Activated gamma-delta T cell treated with Interleukin-2 at 50 U/mL for 16 hours (primary cell): ENCODE measurements at regions not wholly inside any gene's neighbourhood (a gene's known extent, or its start where the extent isn't known, plus 50 kb on each side); places are given as distances from the start of the nearest gene placed in this dataset.
"Not testable (repeated sequence)": the region's sequence is repeated elsewhere in the genome, so short reads cannot be mapped to it uniquely, and the experiment has no call there.

Source experiments
- DNase-seq: peaks from one replicate; pipeline ENCODE4 v3.0.0-alpha.2; 2020

DNA sequence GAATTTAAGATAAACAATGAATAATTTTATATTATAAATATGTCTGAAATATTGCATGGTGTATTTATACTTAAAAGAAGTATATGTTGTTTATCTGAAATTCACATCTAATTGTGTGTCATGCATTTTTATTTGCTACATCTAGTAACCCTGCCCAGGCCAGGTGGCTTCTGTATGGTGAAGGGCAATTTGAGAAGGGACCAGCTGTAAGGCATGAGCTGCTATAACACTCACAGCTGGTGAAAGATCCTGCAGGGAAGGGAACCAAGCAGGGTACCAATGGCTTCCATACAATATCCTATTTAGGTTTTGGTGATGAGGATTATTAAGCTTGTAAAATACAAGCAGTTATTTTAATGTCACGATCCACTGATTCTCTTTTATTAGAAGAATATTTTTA is 921.8 kb upstream of the GJE1 start:
- no peak for DNase-seq

DNA sequence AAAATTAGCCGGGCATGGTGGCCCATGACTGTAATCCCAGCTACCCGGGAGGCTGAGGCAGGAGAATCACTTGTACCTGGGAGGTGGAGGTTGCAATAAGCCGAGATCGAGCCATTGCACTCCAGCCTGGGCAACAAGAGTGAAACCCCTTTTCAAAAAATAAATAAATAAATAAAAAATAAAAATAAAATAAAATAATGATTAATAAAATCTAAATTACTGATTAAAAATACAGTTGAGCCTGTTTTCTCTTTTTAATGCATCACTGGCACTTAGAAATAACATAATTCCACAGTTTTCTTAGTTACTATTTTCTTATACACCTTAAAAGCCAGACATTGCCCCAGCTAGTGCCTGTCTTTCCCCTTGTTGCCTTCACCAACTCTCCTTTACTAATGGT is 922.8 kb upstream of the GJE1 start:
- no peak for DNase-seq

DNA sequence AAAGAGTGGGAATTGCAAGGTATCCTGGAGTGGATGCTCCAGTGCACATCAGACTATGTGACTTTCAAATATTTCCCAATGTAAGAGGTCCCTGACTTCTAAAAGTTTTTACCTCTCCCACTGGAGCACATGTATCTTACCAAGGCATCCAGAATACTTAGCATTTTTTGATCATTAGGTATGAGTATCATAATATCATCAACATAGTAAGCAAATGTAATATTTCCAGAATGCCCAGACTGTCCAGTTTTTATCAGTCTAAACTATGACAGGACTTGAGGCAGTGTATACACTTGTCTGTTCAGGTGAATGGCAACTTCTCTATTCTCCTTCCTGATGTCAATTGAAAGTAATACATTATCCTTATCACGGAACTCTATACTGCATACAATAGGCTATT is 924.6 kb upstream of the GJE1 start:
- no peak for DNase-seq

DNA sequence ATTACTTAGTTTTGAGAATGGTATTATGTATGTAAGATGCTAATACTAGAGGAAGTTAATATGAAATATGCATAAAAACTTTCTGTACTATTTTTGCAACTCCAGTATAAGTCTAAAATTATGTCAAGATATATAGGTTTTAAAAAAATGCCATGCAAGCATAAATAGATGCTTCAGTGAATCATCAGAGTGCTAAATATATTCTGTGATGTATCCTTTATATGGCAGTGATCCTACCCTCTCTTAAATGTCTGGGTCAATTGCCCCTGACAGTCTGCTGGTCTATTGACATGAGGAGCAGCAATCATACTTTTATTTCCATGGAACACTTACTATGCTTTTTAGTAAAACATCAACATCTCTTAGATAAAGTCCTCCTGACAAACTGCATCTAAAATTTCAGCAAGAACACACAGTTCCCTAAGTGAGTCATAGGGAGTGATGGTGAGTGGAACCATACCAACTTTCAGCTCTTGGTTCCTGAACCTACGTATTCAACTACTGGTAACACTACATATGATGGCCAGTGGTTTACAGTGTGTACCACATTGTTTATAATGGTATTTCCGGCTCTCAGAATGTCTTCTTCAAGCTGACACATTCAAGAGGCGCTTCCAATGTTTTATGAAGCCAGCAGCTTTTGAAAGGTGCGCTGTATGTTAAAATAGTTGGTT is 928.7 kb upstream of the GJE1 start:
- no peak for DNase-seq

DNA sequence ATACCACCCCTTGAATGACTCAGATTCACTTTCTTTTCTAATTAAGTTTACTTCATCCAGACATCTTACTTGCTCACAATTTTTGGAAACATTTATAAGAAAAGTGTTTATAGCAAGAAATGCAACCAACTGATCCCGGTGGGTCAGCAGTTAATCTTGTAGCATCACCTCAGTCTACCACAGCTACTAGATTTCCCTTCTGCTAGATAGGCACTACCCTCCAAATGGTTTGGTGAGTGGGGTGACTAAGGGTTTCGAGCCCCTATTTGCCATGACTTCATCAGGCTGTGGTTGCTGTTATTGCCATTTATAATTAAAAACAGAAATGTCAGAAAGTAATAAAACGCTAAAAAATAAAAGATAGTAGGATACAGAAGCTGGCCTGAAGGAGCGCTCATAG is 930.1 kb upstream of the GJE1 start:
- no peak for DNase-seq

DNA sequence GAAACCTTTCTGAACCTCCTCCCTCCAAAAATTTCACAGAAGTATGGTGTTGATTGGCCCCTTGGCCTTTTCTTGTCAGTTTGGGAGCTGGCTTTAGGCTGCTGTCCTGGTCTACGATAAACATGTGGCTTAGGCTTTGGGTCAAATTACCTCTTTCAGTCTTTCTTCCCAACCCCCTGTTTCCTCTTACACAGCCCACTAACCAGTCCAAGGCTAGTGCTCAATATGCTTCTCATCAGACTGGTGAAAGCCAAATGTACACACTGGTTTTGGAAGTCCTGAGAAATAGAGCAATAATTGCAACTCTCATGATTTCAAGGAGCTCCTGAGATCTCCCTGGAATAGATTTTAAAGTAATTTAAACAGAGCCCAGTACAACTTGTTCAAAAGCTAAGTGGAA is 933.7 kb upstream of the GJE1 start:
- no peak for DNase-seq

DNA sequence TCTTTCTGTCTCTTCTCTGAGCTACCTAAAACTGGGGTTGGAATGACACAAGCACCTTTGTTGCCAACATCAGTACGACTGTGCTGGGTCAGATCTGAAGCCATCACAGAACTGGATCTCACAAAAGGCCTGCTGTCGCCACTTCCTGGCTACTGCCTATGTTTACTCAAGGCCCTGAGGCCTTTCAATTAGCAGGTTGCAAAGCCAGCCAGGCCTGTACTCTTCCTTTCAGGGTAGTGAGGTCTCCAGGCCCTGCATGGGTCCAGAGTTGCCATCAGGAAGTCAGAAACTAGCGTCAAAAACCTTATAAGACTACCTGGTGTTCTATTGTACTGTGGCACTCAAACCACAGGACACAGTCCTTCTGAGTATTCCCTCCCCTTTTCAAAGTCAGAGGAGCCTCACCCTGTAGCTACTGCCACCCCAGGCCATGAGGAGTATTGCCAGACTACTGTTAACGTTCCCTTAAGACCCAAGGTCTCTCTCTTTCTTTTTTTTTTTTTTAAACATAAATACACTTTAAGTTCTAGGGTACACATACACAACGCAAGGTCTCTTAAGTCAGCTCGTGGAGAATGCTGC is 937.4 kb upstream of the GJE1 start:
- no peak for DNase-seq

DNA sequence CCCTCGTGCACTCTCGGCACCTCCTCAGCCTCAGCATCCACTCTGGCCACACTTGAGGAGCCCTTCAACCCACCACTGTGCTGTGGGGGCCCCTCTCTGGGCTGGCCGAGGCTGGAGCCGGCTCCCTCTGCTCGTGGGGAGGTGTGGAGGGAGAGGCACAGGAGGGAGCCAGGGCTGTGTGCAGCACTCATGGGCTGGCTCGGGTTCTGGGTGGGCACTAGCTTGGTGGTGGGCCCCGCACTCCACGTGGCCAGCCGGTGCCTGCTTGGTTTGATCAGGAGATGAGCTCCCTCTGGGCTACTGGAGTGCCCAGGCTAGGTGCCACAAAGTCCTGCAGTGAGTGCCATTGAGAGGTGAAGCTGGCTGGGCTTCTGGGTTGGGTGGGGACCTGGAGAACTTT is 949.4 kb upstream of the GJE1 start:
- DNase-seq: no peak

DNA sequence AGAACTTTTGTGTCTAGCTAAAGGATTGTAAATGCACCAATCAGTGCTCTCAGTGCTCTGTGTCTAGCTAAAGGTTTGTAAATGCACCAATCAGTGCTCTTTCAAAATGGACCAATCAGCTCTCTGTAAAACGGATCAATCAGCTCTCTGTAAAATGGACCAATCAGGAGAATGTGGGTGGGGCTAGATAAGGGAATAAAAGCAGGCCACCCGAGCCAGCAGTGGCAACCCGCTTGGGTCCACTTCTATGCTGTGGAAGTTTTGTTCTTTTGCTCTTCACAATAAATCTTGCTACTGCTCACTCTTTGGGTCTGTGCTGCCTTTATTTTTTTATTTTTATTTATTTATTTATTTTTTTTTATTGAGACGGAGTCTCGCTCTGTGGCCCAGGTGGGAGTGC is 957.3 kb upstream of the GJE1 start:
- DNase-seq: not testable (repeated sequence)

DNA sequence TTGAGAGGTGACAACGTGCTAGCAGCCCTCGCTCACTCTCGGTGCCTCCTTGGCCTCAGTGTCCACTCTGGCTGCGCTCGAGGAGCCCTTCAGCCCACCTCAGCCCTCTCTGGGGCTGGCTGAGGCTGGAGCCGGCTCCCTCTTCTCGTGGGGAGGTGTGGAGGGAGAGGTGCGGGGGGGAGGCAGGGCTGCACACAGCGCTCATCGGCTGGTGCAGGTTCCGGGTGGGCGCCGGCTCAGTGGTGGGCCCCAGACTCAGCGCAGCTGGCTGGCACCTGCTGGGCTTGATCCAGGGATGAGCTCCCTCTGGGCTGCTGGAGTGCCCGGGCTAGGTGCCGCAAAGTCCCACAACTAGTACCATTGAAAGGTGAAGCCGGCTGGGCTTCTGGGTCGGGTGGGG is 957.8 kb upstream of the GJE1 start:
- no peak for DNase-seq

DNA sequence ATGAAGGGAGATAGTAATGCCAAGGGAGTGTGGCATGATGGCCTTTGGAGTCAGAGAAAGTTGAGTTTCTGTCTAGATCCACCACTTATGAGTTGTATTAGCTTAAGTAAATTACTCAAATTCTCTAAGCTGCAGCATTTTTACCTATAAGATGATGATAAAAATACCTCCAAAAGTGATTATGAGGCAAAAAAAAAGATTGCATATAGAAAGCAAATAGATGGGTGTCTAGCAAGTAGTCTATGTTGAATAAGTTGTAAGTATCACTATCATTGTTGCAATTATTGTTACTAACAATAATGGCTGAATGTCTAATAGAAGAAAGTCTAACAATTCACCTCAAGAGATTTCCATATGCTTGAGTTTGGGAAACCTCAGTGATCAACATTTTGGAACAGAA is 959.2 kb upstream of the GJE1 start:
- no peak for DNase-seq

DNA sequence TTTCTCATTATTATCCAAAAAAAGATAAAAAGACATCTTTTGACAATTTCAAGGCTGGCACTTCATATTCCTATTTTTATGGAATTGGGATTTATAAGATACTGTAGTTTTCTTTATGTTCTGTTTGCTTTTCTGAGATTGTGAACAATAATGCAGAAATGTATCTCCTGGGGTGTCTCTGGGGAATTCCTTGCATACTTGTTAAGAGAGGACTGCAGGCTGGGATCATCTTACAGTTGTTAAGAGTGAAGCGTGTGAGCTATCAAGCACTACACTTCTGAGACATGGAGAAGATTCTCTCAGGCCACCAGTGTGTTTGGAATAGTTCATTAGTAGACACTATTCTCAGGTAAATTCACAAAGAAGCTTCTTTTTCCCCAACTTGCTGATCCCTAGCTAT is 963.3 kb upstream of the GJE1 start:
- no peak for DNase-seq

DNA sequence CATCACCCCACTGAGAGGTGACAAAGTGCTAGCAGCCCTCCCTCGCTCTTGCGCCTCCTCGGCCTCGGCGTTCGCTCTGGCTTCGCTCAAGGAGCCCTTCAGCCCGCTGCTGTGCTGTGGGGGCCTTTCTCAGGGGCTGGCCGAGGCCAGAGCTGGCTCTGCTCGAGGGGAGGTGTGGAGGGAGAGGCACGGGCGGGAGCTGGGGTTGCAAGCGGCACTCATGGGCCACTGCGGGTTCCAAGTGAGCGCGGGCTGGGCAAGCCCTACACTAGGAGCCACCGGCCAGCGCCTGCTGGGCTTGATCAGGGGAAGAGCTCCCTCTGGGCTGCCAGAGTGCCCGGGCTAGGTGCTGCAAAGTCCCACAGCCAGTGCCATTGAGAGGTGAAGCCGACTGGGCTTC is 964.8 kb upstream of the GJE1 start:
- no peak for DNase-seq

DNA sequence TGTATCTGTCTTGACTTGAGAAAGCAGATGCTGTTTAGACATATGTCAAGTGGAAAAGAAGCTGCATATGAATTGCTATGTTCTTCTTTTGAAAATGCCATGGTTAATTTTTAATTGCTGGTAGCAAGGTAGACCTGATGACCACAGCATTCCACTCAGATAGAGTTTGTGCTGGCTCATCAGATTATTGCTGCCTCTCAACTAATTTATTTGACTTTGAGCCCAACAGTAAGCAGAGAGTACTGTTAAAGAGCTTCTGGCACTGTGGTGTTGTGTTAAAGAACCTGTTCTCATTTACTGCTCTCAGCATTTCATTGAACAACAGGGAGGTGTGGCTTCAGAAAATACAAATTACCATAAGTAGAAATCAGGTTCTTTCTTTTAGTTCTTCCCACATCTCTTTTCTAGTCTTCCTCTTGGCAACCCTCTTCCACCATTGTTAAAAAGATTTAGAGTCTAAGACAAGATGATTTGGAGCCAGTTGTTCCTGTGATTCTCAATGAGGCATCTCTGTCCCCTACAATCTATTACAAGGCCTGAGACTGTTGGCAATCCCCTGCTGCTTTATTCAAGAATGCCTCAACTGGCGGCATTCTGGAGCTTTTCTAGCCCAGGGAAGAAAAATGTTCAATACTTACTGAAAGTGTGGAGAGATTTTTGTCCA is 967.6 kb upstream of the GJE1 start:
- DNase-seq: no peak

DNA sequence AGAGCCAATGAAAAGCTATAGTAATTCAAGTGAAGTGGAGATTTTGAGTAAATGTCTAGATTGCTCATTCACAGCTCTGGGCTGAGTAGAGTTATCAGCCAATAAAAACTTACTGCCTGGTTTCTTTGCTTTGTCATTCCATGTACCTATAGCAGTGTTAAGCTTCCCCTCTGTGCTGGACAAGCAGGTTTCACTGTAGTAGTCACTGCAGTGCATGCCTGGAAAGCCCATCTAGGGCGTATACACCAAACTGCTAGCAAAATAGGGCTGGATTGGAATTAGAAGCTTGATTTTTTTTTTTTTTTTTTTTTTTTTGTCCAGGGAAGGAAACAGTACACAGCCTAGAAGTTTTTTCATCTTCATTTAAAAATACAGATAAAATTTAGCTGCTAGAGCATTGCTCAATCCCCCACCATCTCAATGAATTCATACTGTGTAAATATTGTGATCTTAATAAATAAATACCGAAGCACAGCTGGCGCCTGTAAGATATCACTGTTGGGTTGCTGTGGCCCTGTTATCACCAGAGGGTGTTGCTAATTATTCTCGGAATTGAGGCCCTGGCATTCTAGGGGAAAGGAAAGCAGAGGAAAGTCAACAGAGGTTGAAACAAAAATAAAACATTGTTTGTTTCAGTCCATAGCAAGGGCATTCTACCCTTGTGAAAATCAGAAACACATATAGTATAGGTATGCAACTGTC is 968.5 kb upstream of the GJE1 start:
- no peak for DNase-seq

DNA sequence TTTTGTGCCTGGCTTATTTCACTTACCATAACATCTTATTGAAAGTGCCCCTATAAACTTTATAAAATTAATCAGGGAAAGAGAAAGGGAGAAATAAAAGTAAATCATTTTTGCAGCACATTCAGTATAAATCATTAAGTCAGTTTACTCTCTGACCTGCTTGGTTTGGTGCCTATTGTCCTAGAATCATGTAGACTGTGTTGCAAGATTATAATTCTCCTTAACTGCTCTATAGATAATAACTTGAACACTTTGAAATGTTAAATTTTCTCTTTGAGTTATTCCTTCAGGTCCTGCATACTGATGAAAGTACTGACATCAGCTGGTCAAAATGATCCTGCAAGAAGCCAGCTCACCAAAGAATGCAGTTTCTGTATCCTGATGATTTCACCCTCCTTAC is 969.6 kb upstream of the GJE1 start:
- no peak for DNase-seq

DNA sequence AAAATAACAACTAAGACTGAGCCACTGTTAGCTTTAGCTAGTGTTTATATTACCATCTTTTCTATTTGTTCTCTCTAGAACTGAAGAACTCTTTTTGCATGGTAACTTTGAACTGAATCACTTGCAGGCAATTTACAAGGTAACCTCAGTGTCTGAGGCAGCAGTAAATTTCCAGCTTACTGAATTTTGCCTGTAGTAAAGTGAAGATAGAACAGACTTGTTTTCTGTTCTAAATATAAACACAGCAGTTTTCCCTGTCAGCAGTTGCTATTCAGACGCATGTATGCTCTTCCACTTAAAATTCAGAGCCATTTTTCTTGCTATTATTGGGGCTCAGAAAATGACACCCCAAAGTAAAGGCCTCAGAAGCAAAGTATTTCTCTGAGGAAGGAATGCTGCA is 974.0 kb upstream of the GJE1 start:
- DNase-seq: no peak

DNA sequence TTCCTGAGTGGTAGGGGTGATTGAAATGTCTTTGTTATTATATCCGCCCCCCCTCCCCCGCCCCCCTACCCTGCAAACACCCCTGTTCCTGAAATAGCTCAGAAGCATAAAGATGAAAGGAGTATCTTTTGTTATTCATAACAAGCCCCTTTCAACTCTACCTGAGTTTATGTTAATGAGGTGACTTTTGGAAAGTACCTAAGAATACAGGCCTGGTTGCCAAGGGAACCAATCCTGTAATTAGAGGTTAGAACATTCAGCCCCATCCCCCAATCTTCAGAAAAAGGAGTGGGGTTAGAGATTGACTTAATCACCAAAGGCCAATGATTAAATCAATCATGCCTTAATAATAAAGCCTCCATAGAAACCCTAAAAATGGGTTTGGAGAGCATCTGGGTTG is 979.2 kb upstream of the GJE1 start:
- no peak for DNase-seq

DNA sequence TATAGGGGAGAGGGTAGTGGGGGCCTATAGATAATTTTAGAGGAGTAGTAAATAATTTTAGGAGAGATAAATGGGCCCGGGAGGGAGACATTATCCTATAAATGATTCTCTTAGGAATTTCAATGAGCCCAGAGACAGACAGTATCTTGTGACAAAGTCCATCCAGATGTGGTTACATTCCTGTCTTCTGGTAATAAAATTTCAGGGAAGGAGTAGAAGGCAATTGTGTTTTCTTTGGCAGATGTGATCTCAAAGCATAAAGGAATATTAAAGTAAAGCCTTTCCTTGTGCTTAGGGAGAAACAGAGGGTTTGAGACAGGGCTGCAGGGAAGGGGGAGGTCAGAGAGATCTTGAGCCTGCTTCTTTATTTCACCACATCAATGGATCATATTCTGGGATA is 979.8 kb upstream of the GJE1 start:
- DNase-seq: no peak

DNA sequence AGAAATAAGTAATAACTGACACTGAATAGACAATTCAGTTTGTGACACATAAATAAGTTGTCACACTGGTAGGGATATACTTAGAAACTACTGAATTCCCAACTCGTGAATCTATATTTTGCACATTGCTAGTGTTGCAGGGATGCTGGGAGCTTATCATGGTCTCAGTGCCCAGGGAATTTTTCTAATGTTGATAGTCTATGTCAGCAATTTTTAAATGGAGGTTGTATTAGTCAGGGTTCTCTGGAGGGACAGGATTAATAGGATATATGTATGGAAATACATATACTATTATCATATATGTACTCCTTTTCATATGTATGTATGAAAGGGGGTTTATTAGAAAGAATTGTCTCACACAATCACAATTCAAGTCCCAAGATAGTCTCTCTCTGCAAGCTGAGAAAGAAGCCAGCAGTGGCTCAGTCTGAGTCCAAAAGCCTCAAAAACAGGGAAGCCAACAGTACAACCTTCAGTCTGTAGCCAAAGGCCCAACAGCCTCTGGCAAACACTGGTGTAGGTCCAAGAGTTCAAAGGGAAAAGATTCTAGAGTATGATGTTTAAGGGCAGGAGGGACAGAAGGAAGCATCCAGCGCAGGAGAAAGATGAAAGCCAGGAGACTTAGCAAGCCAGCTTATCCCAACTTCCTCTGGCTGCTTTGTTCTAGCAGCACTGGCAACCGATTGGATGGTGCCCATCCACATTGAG is 980.9 kb upstream of the GJE1 start:
- no peak for DNase-seq

DNA sequence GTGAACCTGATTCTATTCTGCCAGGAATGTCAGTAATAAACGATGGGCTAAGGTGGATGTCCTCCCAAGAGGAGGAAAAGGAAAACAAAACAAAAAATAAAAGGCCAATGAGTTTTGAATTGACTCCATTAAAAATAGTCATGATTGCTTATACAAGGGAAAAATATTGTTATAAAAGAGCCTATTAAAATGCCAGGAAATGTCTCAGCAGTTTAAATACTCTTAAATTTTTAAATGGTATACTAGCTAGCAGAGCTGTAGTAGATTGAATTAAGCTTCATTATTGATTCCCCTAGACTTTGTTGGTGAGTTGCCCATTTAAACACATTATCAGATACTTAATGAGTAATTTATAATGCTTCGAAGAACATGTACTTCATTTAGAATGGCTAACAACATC is 990.9 kb upstream of the GJE1 start:
- DNase-seq: no peak

DNA sequence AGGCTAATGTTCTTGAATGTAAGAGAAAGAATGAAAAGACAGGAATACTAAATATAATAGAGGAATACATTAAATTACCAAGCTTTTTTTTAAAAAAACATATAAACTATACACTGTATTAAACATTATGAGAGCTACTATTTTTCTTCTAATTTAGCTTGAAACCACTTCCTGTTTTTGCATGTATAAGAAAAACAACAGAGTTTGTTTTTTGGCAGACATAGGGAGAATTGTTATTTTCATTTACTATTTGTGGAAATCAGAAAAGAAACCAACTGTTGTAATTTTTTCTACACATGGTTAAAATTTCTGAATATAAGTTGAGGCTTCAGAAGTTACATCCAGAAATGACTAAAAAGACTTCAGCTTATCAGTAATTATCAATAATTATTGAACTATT is 991.8 kb upstream of the GJE1 start:
- no peak for DNase-seq

DNA sequence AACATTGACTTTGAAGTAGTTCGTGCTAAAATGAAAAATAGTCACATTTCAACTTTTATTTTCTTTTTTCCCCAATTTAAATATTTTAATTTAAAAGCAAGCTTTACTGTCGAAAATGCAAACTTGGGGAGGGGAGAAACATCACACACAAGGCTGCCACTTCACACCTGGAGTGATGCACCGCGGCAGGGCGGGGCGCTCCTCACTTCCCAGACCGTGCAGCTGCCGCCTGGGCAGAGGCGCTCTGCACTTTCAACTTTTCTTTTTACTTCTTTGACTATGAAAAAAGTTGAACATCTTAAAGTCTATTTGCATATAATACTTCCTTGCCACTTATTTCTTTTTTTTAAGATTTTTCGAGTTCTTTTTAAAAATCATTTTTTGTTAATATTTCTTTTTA is 993.3 kb upstream of the GJE1 start:
- DNase-seq: no peak

DNA sequence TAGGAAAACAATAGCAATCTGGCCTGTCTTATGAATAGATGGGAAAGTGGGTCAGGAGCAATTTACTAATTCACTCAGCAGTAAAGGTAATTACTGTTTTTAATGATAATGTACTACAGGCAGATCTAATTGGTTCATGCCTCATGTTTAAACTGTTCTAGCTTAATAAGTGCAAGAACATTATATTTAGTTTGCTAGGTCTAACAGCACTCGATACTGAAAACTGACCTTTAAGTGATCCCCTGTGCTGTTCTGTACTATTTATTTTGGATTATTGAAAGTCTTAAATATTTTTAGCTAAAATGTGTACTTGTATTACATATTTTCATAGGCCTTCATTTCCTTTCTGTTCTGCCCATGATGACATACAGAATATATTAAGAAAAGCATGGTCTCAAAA is 998.0 kb upstream of the GJE1 start:
- no peak for DNase-seq
